ENCODE measurements at regions not wholly inside any gene's neighbourhood (a gene's known extent, or its start where the extent isn't known, plus 50 kb on each side); places are given as distances from the start of the nearest gene placed in this dataset.

- H3K4me3 ChIP-seq (ENCODE audit: low read length) = no peak overlapping the region
- TF ChIP-seq CTCF (IDR thresholded peaks at IDR 0.05; ENCODE audit: low read depth, low read length) = no peak
- TF ChIP-seq EZH2phosphoT487 (IDR thresholded peaks at IDR 0.05; ENCODE audit: low read depth) = no peak
- H3K27me3 ChIP-seq (ENCODE audit: low read depth, low read length) = no peaks in the 10 kb centered on the region
- no peak overlapping the region for H2AFZ ChIP-seq (ENCODE audit: low read depth, low read length)
- H3K4me1 ChIP-seq (ENCODE audit: low read length) = no peaks in the 10 kb centered on the region
- H4K20me1 ChIP-seq (ENCODE audit: insufficient read depth, low read length) = no peaks in the 10 kb centered on the region
- no peak overlapping the region for H3K4me2 ChIP-seq (ENCODE audit: low read length)
- no peaks in the 10 kb centered on the region for H3K79me2 ChIP-seq (ENCODE audit: low read length)
- H3K36me3 ChIP-seq (replicated peaks; ENCODE audit: low read depth, low read length) = no peaks in the 10 kb centered on the region
- H3K27ac ChIP-seq (ENCODE audit: low read length) = no peak overlapping the region
- H3K9ac ChIP-seq (ENCODE audit: low read length) = no peak overlapping the region
- H3K9me3 ChIP-seq (ENCODE audit: insufficient read depth, low read length) = no peaks in the 10 kb centered on the region
Measured at GRCh38 chr2:4561196-4561595, 857.8 kb downstream of the DCDC2C start.

GRCh38 chr2:4576075-4576474 is 872.7 kb downstream of the DCDC2C start:
- no peak overlapping the region for H3K9ac ChIP-seq (ENCODE audit: low read length)
- H3K4me2 ChIP-seq (ENCODE audit: low read length) = no peak overlapping the region
- H3K79me2 ChIP-seq (ENCODE audit: low read length) = no peaks in the 10 kb centered on the region
- no peak overlapping the region for H3K27ac ChIP-seq (ENCODE audit: low read length)
- no peaks in the 10 kb centered on the region for H3K27me3 ChIP-seq (ENCODE audit: low read depth, low read length)
- H3K4me3 ChIP-seq (ENCODE audit: low read length) = no peak overlapping the region
- TF ChIP-seq EZH2phosphoT487 (IDR thresholded peaks at IDR 0.05; ENCODE audit: low read depth) = no peak
- no peak for TF ChIP-seq CTCF (IDR thresholded peaks at IDR 0.05; ENCODE audit: low read depth, low read length)
- no peak overlapping the region for H2AFZ ChIP-seq (ENCODE audit: low read depth, low read length)
- H4K20me1 ChIP-seq (ENCODE audit: insufficient read depth, low read length) = no peaks in the 10 kb centered on the region
- H3K36me3 ChIP-seq (replicated peaks; ENCODE audit: low read depth, low read length) = no peaks in the 10 kb centered on the region
- no peaks in the 10 kb centered on the region for H3K4me1 ChIP-seq (ENCODE audit: low read length)
- H3K9me3 ChIP-seq (ENCODE audit: insufficient read depth, low read length) = no peaks in the 10 kb centered on the region

GRCh38 chr2:4579977-4580376 is 876.6 kb downstream of the DCDC2C start:
- H3K27me3 ChIP-seq (ENCODE audit: low read depth, low read length) = no peaks in the 10 kb centered on the region
- no peaks in the 10 kb centered on the region for H3K4me1 ChIP-seq (ENCODE audit: low read length)
- no peak overlapping the region for H2AFZ ChIP-seq (ENCODE audit: low read depth, low read length)
- H4K20me1 ChIP-seq (ENCODE audit: insufficient read depth, low read length) = no peaks in the 10 kb centered on the region
- no peaks in the 10 kb centered on the region for H3K36me3 ChIP-seq (replicated peaks; ENCODE audit: low read depth, low read length)
- no peak overlapping the region for H3K4me2 ChIP-seq (ENCODE audit: low read length)
- H3K9me3 ChIP-seq (ENCODE audit: insufficient read depth, low read length) = no peaks in the 10 kb centered on the region
- no peak overlapping the region for H3K27ac ChIP-seq (ENCODE audit: low read length)
- no peaks in the 10 kb centered on the region for H3K79me2 ChIP-seq (ENCODE audit: low read length)
- H3K4me3 ChIP-seq (ENCODE audit: low read length) = no peak overlapping the region
- TF ChIP-seq EZH2phosphoT487 (IDR thresholded peaks at IDR 0.05; ENCODE audit: low read depth) (no peak), CTCF (IDR thresholded peaks at IDR 0.05; ENCODE audit: low read depth, low read length) (no peak)
- H3K9ac ChIP-seq (ENCODE audit: low read length) = no peak overlapping the region

- Histone ChIP-seq H4K20me1 (ENCODE audit: insufficient read depth, low read length) (no peaks in the 10 kb centered on the region), H3K4me2 (ENCODE audit: low read length) (no peak overlapping the region), H3K4me3 (ENCODE audit: low read length) (no peak overlapping the region), H3K9me3 (ENCODE audit: insufficient read depth, low read length) (no peaks in the 10 kb centered on the region), H3K36me3 (replicated peaks; ENCODE audit: low read depth, low read length) (no peaks in the 10 kb centered on the region), H3K9ac (ENCODE audit: low read length) (no peak overlapping the region), H3K27me3 (ENCODE audit: low read depth, low read length) (no peaks in the 10 kb centered on the region), H2AFZ (ENCODE audit: low read depth, low read length) (no peak overlapping the region), H3K79me2 (ENCODE audit: low read length) (no peaks in the 10 kb centered on the region), H3K4me1 (ENCODE audit: low read length) (peaks cover 7% of the 10 kb centered on the region; the same call in 1 of the 2 replicates), H3K27ac (ENCODE audit: low read length) (no peak overlapping the region)
- no peak for TF ChIP-seq EZH2phosphoT487 (IDR thresholded peaks at IDR 0.05; ENCODE audit: low read depth)
- TF ChIP-seq CTCF (IDR thresholded peaks at IDR 0.05; ENCODE audit: low read depth, low read length) = no peak
Measured at GRCh38 chr2:4585057-4585635, 881.8 kb downstream of the DCDC2C start.

Measured in OCI-LY3 (cell line).